ENCODE measurements at regions not wholly inside any gene's neighbourhood (a gene's known extent, or its start where the extent isn't known, plus 50 kb on each side); places are given as distances from the start of the nearest gene placed in this dataset.

DNA sequence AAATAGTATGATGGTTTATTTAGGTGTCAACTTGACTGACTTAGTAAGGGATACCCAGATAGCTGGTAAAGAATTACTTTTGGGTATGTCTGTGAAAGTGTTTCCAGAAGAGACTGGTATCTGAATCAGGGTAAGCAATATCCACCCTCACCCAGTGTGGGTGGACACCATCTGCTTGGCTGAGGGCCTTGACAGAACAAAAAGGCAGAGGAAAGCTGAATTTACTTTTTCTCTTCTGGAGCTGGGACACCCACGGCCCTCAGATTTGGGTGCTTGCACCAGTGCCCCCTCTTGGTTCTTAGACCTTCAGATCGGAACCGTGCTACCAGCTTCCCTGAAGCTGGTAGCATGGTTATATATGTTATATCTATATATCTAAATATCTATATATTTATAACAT is 489.5 kb upstream of the MPDZ start:
- H3K4me3 ChIP-seq (ENCODE audit: low read length): no peak overlapping the region
- no peak for DNase-seq (ENCODE audit: low read depth)
- TF ChIP-seq, protein P1, sequence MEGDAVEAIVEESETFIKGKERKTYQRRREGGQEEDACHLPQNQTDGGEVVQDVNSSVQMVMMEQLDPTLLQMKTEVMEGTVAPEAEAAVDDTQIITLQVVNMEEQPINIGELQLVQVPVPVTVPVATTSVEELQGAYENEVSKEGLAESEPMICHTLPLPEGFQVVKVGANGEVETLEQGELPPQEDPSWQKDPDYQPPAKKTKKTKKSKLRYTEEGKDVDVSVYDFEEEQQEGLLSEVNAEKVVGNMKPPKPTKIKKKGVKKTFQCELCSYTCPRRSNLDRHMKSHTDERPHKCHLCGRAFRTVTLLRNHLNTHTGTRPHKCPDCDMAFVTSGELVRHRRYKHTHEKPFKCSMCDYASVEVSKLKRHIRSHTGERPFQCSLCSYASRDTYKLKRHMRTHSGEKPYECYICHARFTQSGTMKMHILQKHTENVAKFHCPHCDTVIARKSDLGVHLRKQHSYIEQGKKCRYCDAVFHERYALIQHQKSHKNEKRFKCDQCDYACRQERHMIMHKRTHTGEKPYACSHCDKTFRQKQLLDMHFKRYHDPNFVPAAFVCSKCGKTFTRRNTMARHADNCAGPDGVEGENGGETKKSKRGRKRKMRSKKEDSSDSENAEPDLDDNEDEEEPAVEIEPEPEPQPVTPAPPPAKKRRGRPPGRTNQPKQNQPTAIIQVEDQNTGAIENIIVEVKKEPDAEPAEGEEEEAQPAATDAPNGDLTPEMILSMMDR (IDR thresholded peaks at IDR 0.05; ENCODE audit: insufficient read depth, low read depth, low read length, missing control alignments): no peak

DNA sequence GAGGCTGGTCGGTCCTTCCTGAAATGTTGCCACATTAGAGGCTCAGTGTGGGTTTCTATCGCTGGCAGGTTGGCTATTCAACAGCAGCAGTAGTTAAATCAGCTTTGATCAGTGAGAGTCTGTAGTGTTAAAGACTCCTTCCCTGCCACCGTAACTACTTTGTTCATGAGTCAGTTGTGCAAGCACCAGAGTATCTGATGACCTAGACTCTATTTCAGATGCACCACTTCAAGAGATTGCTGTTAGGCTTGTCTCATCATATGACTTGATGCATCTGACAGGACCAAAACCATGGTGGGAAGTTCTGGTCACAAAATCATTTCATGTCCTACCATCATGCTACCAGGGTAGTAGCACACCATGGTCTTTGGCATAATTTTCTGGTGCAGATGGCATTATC is 482.7 kb upstream of the MPDZ start:
- no peak for DNase-seq (ENCODE audit: low read depth)
- TF ChIP-seq, protein P1 (IDR thresholded peaks at IDR 0.05; ENCODE audit: insufficient read depth, low read depth, low read length, missing control alignments): no peak
- H3K4me3 ChIP-seq (ENCODE audit: low read length): no peak overlapping the region

DNA sequence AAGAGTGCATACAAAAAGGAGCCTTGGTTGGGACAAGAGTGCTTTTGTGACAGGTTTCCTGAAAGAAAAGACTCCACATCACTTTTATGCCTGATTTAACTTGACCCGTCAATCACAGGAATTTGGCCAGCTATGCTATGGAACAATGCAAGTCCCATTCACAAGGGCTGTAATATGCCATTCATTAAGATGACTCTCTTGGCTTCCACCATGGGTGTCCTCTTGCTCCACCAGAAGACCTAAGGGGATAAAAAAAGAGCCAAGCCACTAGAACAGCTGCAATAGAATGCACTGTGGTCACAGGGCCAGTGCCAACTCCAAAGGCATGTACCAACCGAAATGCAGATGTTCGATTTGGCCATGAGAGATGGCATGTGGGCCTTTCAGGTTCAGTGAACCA is 480.1 kb upstream of the MPDZ start:
- H3K4me3 ChIP-seq (ENCODE audit: low read length): no peak overlapping the region
- TF ChIP-seq, protein P1 (IDR thresholded peaks at IDR 0.05; ENCODE audit: insufficient read depth, low read depth, low read length, missing control alignments): no peak
- DNase-seq (ENCODE audit: low read depth): no peak

GRCh38 chr9:13758936-13759335 is 479.4 kb upstream of the MPDZ start:
- peak; percentile 8 for DNase-seq (ENCODE audit: low read depth)
- TF ChIP-seq, protein P1 (IDR thresholded peaks at IDR 0.05; ENCODE audit: insufficient read depth, low read depth, low read length, missing control alignments): no peak
- H3K4me3 ChIP-seq (ENCODE audit: low read length): no peak overlapping the region

DNA sequence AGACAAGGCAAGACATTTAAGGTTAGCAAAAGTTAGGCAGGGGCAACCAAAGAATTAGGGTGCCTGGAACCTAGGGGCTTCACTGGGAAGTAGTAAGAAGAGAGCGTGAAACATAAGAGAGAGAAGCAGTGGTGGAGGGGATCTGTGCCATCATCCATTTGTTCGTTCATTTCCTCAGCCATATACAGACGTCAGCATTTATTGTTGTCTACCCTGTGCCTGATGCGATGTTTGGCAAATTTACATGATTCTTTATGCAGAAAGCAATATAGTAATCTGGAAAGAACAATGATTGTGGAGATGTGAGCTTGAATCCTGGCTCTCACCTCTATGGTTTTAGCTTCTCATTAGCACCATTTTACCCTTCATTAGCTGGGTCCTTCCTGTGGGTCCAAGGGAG is 477.5 kb upstream of the MPDZ start:
- H3K4me3 ChIP-seq (ENCODE audit: low read length): no peak overlapping the region
- TF ChIP-seq, protein P1 (IDR thresholded peaks at IDR 0.05; ENCODE audit: insufficient read depth, low read depth, low read length, missing control alignments): no peak
- no peak for DNase-seq (ENCODE audit: low read depth)

GRCh38 chr9:13755551-13755950 is 476.1 kb upstream of the MPDZ start:
- TF ChIP-seq, protein P1 (IDR thresholded peaks at IDR 0.05; ENCODE audit: insufficient read depth, low read depth, low read length, missing control alignments): no peak
- no peak overlapping the region for H3K4me3 ChIP-seq (ENCODE audit: low read length)
- DNase-seq (ENCODE audit: low read depth): peak; percentile 27

DNA sequence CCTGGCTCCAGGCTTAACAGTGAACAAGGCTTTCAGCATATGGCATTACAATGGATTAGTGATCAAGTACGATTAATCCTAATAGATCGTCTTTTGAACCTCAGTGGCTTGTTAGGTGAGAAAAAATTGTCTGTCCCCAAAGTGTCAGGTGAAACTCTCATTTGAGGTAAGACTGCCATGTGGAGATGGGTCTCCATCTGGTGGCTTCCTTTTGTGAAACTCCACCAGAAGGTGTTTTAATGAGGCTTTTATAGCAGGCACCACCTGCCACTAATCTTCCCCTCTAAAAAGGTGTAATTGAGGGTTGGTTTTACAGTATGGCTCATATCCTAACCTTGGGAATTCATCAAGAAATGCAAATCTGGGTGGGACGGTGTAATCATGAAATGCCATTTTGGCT is 471.1 kb upstream of the MPDZ start:
- DNase-seq (ENCODE audit: low read depth): no peak
- no peak overlapping the region for H3K4me3 ChIP-seq (ENCODE audit: low read length)
- TF ChIP-seq, protein P1 (IDR thresholded peaks at IDR 0.05; ENCODE audit: insufficient read depth, low read depth, low read length, missing control alignments): no peak

All from epithelial cell of esophagus (primary cell).